ENCODE measurements at regions not wholly inside any gene's neighbourhood (a gene's known extent, or its start where the extent isn't known, plus 50 kb on each side); places are given as distances from the start of the nearest gene placed in this dataset.

DNA sequence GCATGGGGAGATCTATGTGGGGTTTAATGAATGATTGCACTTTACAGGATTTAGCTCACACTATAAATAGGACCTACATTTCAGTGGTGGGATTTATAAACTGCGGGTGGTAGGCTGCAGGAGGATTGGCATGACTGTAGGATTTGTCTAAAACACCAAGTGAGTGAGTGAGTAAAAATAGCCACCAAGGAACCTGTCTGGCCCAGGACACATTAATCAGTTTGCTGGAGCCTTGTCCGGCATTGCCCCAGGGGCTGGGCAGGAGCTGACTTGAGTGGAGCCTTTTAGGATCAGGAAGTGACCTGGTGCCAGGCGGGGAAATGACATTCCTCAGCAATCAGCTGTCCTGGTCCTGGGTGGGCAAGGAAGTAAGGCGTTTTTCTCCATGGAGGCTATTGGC is 193.9 kb upstream of the ADRA1D start:
- Histone ChIP-seq H3K4me2 (ENCODE audit: insufficient read depth in 1 of 2, low read depth in 2 of 2, low read length in 2 of 2) (no peak overlapping the region), H3K18ac (ENCODE audit: extremely low read depth, low read length) (no peak overlapping the region), H3K14ac (ENCODE audit: insufficient read length) (no peak overlapping the region), H3K27me3 (replicated peaks in 1 of 4; ENCODE audit: control insufficient read depth in 3 of 4, extremely low read depth in 1 of 4, insufficient read depth in 3 of 4, low read length in 3 of 4) (no peaks in the 10 kb centered on the region), H3K27ac (ENCODE audit: low read depth, low read length) (no peak overlapping the region), H2BK12ac (ENCODE audit: low read depth, low read length) (no peak overlapping the region), H4K8ac (ENCODE audit: extremely low read depth, insufficient read depth, low read length) (no peak overlapping the region), H3K4ac (replicated peaks; ENCODE audit: insufficient read length, low read depth, low read length) (no peak overlapping the region), H3K9me3 (ENCODE audit: insufficient read depth in 2 of 2, low read depth in 1 of 2, low read length in 1 of 2) (peaks cover 0 to 3% of the 10 kb centered on the region in 2 experiments; a peak in 1 of 4 replicates), H2AK5ac (ENCODE audit: low read depth, low read length) (no peak overlapping the region), H3K79me2 (ENCODE audit: control insufficient read depth in 1 of 2, insufficient read depth in 2 of 2, low read length in 2 of 2) (no peaks in the 10 kb centered on the region), H2AFZ (ENCODE audit: low read length) (no peak overlapping the region), H3K56ac (replicated peaks; ENCODE audit: insufficient read length, low read depth, low read length) (no peak overlapping the region), H3K4me1 (replicated peaks in 1 of 4; ENCODE audit: control insufficient read depth in 3 of 4, insufficient read depth in 4 of 4, low read length in 3 of 4) (no peaks in the 10 kb centered on the region), H2BK20ac (ENCODE audit: low read length) (no peak overlapping the region), H3K36me3 (ENCODE audit: control insufficient read depth in 2 of 4, insufficient read depth in 4 of 4, low read length in 3 of 4) (no peaks in the 10 kb centered on the region), H2BK5ac (ENCODE audit: low read depth, low read length) (no peak overlapping the region), H3K79me1 (ENCODE audit: low read depth, low read length) (no peaks in the 10 kb centered on the region), H2BK15ac (ENCODE audit: low read length) (no peak overlapping the region), H2BK120ac (replicated peaks; ENCODE audit: low read depth, low read length) (no peak overlapping the region), H4K91ac (replicated peaks; ENCODE audit: insufficient read length, low read length) (no peak overlapping the region), H3K23me2 (ENCODE audit: low read depth, low read length) (no peaks in the 10 kb centered on the region), H3K23ac (ENCODE audit: insufficient read length) (no peak overlapping the region), H3K4me3 (ENCODE audit: extremely low read depth in 1 of 4, insufficient read depth in 2 of 4, low read depth in 3 of 4, low read length in 4 of 4) (no peak overlapping the region), H4K20me1 (replicated peaks in 1 of 2; ENCODE audit: control insufficient read depth in 1 of 2, insufficient read depth in 2 of 2, low read length in 2 of 2) (no peaks in the 10 kb centered on the region), H4K5ac (ENCODE audit: insufficient read length, low read depth, low read length) (no peak overlapping the region), H3K9ac (replicated peaks in 1 of 4; ENCODE audit: extremely low read depth in 1 of 4, low read depth in 3 of 4, low read length in 3 of 4) (no peak overlapping the region)
- DNase-seq (ENCODE audit: low read depth in 1 of 2, low spot score in 2 of 2) (no peak), FAIRE-seq (no peak)
- WGBS, 2 experiments (ENCODE audit: extremely low coverage in 1 of 2, insufficient coverage in 1 of 2, insufficient read length in 1 of 2, insufficient replicate concordance in 2 of 2, low coverage in 1 of 2, low lambda C conversion rate in 2 of 2, missing lambda C conversion rate in 1 of 2) = 91% methylated on average over 4 of the region's 4 CpGs; no CpG with 5 or more reads in 1 of the 2 experiments
- CTCF ChIA-PET (ENCODE audit: partially characterized antibody) = interaction anchor here (1.1 kb wide), 1 partner anchor 192 kb away, joined by 3 read pairs; no protein-coding TSS in a partner anchor
- POLR2A ChIA-PET (ENCODE audit: partially characterized antibody) = no interaction called here
- no peak for TF ChIP-seq BRCA1 (IDR thresholded peaks at IDR 0.05; ENCODE audit: low read depth, low read length)
- no peak for TF ChIP-seq ATF2 (IDR thresholded peaks at IDR 0.05; ENCODE audit: low read length)
- TF ChIP-seq USF2 (IDR thresholded peaks at IDR 0.05; ENCODE audit: low read length) = no peak
- no peak for TF ChIP-seq CEBPB (IDR thresholded peaks at IDR 0.05; ENCODE audit: low read depth, low read length)
- TF ChIP-seq CTBP2 (IDR thresholded peaks at IDR 0.05; ENCODE audit: borderline replicate concordance, insufficient read depth, insufficient read length, low read length) = no peak
- TF ChIP-seq TAF7 (optimal IDR thresholded peaks at IDR 0.05; ENCODE audit: borderline replicate concordance, low read depth, low read length) = no peak
- TF ChIP-seq NANOG (IDR thresholded peaks at IDR 0.05; ENCODE audit: insufficient read depth, low read depth, low read length, poor library complexity, severe bottlenecking) = no peak
- TF ChIP-seq, protein P1, sequence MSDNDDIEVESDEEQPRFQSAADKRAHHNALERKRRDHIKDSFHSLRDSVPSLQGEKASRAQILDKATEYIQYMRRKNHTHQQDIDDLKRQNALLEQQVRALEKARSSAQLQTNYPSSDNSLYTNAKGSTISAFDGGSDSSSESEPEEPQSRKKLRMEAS (IDR thresholded peaks at IDR 0.05) = no peak
- TF ChIP-seq HDAC6 (IDR thresholded peaks at IDR 0.05; ENCODE audit: low read depth, low read length) = no peak
- TF ChIP-seq YY1 (IDR thresholded peaks at IDR 0.05; ENCODE audit: low read depth, low read length) = no peak
- TF ChIP-seq TCF12 (IDR thresholded peaks at IDR 0.05; ENCODE audit: low read depth, low read length) = no peak
- no peak for TF ChIP-seq JUN (IDR thresholded peaks at IDR 0.05; ENCODE audit: low read depth, low read length)

Measured in H1 (cell line).